PFSK-1 (cell line): ENCODE measurements at regions not wholly inside any gene's neighbourhood (a gene's known extent, or its start where the extent isn't known, plus 50 kb on each side); places are given as distances from the start of the nearest gene placed in this dataset.

Experiments used
- FOXP2 ChIP-seq: optimal IDR thresholded peaks from 2 replicates; pipeline ENCODE3; 2011; ENCODE audit warnings: borderline replicate concordance, control low read depth, inconsistent platforms; ENCODE audit not compliant: insufficient read depth; ENCODE audit errors: extremely low read length, extremely low read depth
- POLR2AphosphoS5 ChIP-seq: IDR thresholded peaks from 2 replicates; pipeline ENCODE4 v1.6.1; 2012; ENCODE audit warnings: low read depth, mild to moderate bottlenecking, control low read depth, low read length, moderate library complexity
- SIN3A ChIP-seq: IDR thresholded peaks from 2 replicates; pipeline ENCODE4 v1.6.1; 2012; ENCODE audit warnings: mild to moderate bottlenecking, low read length, moderate library complexity, borderline replicate concordance; ENCODE audit not compliant: insufficient read depth
- TAF1 ChIP-seq: IDR thresholded peaks from 2 replicates; pipeline ENCODE4 v1.6.1; 2012; ENCODE audit warnings: low read length, control low read depth, borderline replicate concordance; ENCODE audit not compliant: insufficient read depth
- TF ChIP-seq, protein P1 (sequence below), 2 experiments: IDR thresholded peaks; 2 replicates each; pipeline versions ENCODE4 v1.6.1 to v1.8.0; 2011 to 2012; ENCODE audit warnings: low read depth in 2 of 2, low read length in 2 of 2, control low read depth in 1 of 2, inconsistent platforms in 1 of 2, mild to moderate bottlenecking in 1 of 2, moderate library complexity in 1 of 2; ENCODE audit not compliant: insufficient read depth in 1 of 2

DNA sequence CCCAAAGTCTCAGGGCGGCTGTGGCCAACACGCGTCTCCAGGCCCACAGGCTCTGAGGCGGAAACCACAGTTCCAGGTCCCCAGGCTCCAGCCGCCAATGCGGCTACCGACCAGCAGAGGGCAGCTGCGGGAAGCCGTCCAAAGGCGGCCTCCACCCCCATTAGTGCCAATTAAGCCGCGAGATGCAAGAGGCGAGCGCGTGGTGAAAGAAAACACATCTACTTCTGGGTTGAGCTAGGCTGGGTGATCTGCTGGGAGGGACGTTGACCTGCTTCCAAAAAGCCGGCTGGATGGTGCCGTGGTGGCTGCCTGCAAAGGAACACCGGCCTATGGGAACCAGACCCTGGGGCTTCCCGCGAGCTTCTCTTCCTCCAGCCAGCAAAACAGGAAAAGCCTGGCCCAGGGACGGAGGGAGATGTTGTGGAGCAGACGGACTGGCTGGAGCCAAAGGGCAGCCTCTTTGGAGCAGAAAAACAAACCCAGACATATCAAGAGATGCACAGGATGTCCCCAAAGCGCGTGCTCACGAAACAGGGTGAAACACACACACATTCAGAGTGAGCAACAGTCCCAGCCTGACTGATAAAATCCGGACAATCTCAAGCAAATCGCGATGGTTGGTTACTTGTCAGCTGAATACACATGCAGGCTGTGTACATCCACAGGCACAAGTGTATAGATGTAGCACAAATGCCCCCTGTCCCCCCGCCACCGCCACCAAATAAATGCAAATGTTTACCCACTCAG, 187.1 kb upstream of the BRINP1 start:
- TF ChIP-seq POLR2AphosphoS5 (no peak), SIN3A (no peak; the same call in 1 of the 2 replicates), TAF1 (no peak), FOXP2 (no peak)
- TF ChIP-seq, protein P1, sequence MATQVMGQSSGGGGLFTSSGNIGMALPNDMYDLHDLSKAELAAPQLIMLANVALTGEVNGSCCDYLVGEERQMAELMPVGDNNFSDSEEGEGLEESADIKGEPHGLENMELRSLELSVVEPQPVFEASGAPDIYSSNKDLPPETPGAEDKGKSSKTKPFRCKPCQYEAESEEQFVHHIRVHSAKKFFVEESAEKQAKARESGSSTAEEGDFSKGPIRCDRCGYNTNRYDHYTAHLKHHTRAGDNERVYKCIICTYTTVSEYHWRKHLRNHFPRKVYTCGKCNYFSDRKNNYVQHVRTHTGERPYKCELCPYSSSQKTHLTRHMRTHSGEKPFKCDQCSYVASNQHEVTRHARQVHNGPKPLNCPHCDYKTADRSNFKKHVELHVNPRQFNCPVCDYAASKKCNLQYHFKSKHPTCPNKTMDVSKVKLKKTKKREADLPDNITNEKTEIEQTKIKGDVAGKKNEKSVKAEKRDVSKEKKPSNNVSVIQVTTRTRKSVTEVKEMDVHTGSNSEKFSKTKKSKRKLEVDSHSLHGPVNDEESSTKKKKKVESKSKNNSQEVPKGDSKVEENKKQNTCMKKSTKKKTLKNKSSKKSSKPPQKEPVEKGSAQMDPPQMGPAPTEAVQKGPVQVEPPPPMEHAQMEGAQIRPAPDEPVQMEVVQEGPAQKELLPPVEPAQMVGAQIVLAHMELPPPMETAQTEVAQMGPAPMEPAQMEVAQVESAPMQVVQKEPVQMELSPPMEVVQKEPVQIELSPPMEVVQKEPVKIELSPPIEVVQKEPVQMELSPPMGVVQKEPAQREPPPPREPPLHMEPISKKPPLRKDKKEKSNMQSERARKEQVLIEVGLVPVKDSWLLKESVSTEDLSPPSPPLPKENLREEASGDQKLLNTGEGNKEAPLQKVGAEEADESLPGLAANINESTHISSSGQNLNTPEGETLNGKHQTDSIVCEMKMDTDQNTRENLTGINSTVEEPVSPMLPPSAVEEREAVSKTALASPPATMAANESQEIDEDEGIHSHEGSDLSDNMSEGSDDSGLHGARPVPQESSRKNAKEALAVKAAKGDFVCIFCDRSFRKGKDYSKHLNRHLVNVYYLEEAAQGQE (IDR thresholded peaks at IDR 0.05; ENCODE audit: insufficient read depth in 1 of 2, low read depth in 2 of 2, low read length in 2 of 2), result no peak

GRCh38 chr9:119544492-119544891, 175.3 kb upstream of the BRINP1 start:
- TF ChIP-seq SIN3A (no peak), FOXP2 (no peak), POLR2AphosphoS5 (no peak), TAF1 (no peak)
- TF ChIP-seq, protein P1 (IDR thresholded peaks at IDR 0.05; ENCODE audit: insufficient read depth in 1 of 2, low read depth in 2 of 2, low read length in 2 of 2), result no peak

- TF ChIP-seq FOXP2 (no peak), SIN3A (no peak)
These were observed 167.9 kb upstream of the BRINP1 start for GRCh38 chr9:119537138-119537537.

DNA sequence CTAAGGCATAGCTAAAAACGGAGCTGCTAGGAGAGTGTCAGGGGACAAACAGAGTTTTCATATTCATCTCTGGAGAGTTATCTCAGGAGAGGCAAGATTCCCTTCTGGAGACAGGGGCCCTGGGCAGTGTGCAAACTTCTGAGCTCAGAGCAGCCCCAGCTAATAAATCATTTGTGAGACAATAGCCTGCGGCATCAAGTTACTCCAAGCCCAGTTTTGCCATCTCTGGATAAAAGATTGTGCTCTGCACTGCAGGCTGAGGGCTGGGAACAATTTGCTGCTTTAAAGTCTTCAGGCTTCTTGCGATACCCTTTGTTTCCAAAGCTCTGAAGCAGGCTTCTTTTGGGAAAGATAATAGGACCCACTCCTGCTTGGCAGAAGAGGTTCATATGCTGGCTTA, 164.3 kb upstream of the BRINP1 start:
- TF ChIP-seq POLR2AphosphoS5, result no peak
- no peak for TF ChIP-seq TAF1
- TF ChIP-seq FOXP2, result no peak
- no peak for TF ChIP-seq SIN3A
- TF ChIP-seq, protein P1 (IDR thresholded peaks at IDR 0.05; ENCODE audit: insufficient read depth in 1 of 2, low read depth in 2 of 2, low read length in 2 of 2), result no peak

DNA sequence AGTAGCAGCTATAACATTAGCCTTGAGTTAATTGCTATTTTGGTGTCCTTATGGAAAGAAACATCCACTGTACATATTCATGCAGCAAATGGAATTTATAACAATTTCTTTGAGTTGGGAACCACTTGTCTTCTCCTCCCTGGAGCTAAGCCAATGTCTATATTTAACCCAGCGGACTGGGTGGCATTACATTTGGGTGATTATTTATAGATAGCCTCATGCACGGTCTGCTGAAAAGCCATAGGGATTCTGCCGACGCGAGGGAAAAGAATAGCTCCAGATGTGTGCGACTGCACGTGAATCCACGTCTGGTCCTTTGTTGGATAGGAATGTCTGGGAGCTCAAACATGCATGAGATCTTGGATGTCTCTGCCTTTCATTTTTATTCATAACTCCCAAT, 157.5 kb upstream of the BRINP1 start:
- TF ChIP-seq FOXP2 (no peak), SIN3A (no peak), POLR2AphosphoS5 (no peak), TAF1 (no peak)
- TF ChIP-seq, protein P1 (IDR thresholded peaks at IDR 0.05; ENCODE audit: insufficient read depth in 1 of 2, low read depth in 2 of 2, low read length in 2 of 2), result no peak
